Esophagus mucosa (tissue), 1 donor: ENCODE measurements at regions not wholly inside any gene's neighbourhood (a gene's known extent, or its start where the extent isn't known, plus 50 kb on each side); places are given as distances from the start of the nearest gene placed in this dataset.
"Not testable (repeated sequence)": the region's sequence is repeated elsewhere in the genome, so short reads cannot be mapped to it uniquely, and the experiment has no call there.

Source experiments
- ATAC-seq: fragments of 200-7000 bp; cut with Tn5 transposase; one replicate; pipeline ENCODE4 v1.9.1; 2020
- donor health status: DM: yes; HTN: yes; CAD: no.

- ATAC-seq: no peak
Observed at GRCh38 chr14:42555365-42555764, 948.7 kb downstream of the LRFN5 start.

- no peak for ATAC-seq
Observed at GRCh38 chr14:42554091-42554490, 947.4 kb downstream of the LRFN5 start.

- no peak for ATAC-seq
Observed at GRCh38 chr14:42550310-42550709, 943.6 kb downstream of the LRFN5 start.

- ATAC-seq: no peak
Observed at GRCh38 chr14:42548349-42548748, 941.7 kb downstream of the LRFN5 start.

GRCh38 chr14:42545636-42546035 is 939.0 kb downstream of the LRFN5 start:
- no peak for ATAC-seq

- no peak for ATAC-seq
Observed at GRCh38 chr14:42541535-42542001, 934.9 kb downstream of the LRFN5 start.

GRCh38 chr14:42535397-42535796 is 928.7 kb downstream of the LRFN5 start:
- no peak for ATAC-seq

GRCh38 chr14:42533476-42533875 is 926.8 kb downstream of the LRFN5 start:
- ATAC-seq: no peak

- ATAC-seq: no peak
Observed at GRCh38 chr14:42532194-42532593, 925.5 kb downstream of the LRFN5 start.

GRCh38 chr14:42527141-42527540 is 920.5 kb downstream of the LRFN5 start:
- ATAC-seq: no peak

- ATAC-seq: no peak
Observed at GRCh38 chr14:42523666-42524065, 917.0 kb downstream of the LRFN5 start.

- ATAC-seq: no peak
Observed at GRCh38 chr14:42517806-42518500, 911.3 kb downstream of the LRFN5 start.

- ATAC-seq: no peak
Observed at GRCh38 chr14:42513837-42514236, 907.2 kb downstream of the LRFN5 start.

- ATAC-seq: no peak
Observed at GRCh38 chr14:42510071-42510470, 903.4 kb downstream of the LRFN5 start.

- no peak for ATAC-seq
Observed at GRCh38 chr14:42508209-42508946, 901.7 kb downstream of the LRFN5 start.

GRCh38 chr14:42504433-42504832 is 897.8 kb downstream of the LRFN5 start:
- no peak for ATAC-seq

- ATAC-seq: no peak
Observed at GRCh38 chr14:42499137-42499536, 892.5 kb downstream of the LRFN5 start.

GRCh38 chr14:42490536-42490935 is 883.9 kb downstream of the LRFN5 start:
- no peak for ATAC-seq

- ATAC-seq: no peak
Observed at GRCh38 chr14:42488965-42489364, 882.3 kb downstream of the LRFN5 start.

GRCh38 chr14:42482345-42482971 is 875.8 kb downstream of the LRFN5 start:
- ATAC-seq: not testable (repeated sequence)

- ATAC-seq: not testable (repeated sequence)
Observed at GRCh38 chr14:42481714-42482113, 875.0 kb downstream of the LRFN5 start.

GRCh38 chr14:42480255-42480654 is 873.6 kb downstream of the LRFN5 start:
- no peak for ATAC-seq

GRCh38 chr14:42475289-42475688 is 868.6 kb downstream of the LRFN5 start:
- ATAC-seq: no peak

GRCh38 chr14:42470427-42470719 is 863.7 kb downstream of the LRFN5 start:
- no peak for ATAC-seq
